Kasumi-1 (cell line): ENCODE measurements at regions not wholly inside any gene's neighbourhood (a gene's known extent, or its start where the extent isn't known, plus 50 kb on each side); places are given as distances from the start of the nearest gene placed in this dataset.
"Not testable (repeated sequence)": the region's sequence is repeated elsewhere in the genome, so short reads cannot be mapped to it uniquely, and the experiment has no call there.

ENCODE experiments used
- DNase-seq, 2 experiments: peaks; one replicate each; lab custom pipeline; 2025; lab: John Stamatoyannopoulos, UW

DNA sequence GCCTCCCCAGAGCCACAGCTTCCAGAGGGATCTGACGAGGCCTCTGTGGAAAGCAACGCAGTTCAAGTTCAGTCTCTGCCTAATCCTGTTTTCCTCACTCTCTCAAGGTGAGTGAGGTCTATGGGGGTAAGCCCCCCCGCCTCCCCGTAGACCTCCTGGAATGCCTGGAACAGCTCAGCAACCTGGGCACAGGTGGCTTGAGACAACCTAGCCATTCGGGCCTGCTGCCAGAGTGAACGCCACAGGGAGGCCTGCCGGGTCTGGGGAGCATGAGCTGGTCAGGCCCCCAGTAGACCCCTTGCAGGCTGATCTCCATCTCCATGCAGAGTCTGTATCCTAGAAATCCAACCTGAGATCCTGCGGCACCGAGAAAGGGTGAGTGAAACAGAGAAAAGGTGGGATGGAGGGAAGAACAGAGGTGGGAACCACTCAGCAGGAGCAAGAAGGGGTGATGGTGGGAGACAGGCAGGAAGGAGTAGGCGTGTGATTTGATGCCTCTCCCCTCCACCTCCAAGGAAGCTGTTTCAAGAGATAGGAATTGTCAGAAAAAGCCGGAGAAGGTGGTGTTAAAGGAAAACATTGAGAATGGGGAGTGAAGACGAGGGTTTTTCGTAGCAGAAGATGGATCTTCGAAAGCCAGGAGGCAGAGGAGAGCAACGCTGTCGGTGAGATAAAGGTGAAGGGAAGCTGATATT lies 123.1 kb upstream of the PRMT8 start:
- no peak for DNase-seq

DNA sequence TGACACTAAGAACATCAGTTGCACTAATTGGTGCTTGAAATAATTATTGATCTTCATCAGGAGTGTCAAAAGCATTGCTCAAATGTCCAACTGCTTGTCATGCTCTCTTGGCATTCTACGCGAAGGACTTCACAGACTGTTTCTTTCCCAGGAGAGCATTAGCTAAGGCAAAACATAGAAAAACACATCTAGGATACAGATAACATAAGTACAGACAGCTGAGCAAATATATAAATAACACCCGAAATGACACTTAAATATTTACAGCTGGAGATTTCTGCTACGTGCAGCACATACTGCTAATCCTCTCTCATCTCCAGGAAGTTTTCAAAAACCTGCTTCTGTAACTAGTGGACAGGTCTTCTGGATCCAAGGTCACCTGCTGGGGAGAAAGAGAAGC lies 120.0 kb upstream of the PRMT8 start:
- DNase-seq: no peak

DNA sequence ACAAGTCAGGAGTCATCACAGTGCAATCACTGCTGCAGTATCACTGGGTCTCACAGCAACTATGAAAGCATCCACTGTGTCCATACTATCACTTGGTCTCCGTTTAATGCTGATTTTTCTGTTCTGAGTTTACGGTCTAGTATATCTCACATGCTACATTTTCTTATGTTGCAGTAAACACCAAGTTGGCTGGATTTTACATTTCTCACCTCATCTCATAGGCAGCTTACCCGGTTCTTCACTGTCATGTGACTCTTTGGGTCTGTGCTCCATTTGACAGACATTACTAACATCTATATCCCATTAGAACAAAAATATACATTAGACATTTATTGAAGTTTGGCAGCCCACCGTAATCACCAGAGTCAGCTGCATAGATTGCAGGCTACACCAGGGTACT lies 115.7 kb upstream of the PRMT8 start:
- DNase-seq: no peak

DNA sequence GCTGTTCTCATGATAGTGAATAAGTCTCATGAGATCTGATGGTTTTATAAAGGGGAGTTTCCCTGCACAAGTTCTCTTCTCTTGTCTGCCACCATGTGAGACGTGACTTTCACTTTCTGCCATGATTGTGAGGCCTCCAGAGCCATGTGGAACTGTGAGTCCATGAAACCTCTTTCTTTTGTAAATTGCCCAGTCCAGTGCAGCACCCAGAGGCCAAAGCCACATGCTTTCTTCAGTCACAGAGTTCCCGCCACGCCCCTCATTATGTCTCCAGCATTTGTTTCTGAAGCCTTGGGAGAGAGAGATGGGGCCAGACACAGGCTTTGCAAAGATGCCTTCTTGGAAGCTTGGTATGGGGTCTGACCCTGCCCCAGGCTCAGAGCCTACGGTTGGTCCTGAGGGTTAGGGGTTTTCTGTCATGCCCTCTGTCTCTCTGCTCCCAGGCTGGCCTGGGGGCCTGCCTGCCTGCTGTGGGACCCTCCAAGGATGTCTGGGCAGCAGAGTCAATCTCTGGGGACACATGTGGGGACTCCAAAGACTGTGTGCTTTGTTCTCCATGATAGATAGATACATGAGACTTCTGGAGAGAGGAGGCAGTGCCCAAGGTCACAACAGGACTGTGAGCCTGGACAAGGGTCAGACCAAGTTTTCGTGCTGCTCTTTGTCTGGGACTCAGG lies 114.1 kb upstream of the PRMT8 start:
- DNase-seq: no peak

DNA sequence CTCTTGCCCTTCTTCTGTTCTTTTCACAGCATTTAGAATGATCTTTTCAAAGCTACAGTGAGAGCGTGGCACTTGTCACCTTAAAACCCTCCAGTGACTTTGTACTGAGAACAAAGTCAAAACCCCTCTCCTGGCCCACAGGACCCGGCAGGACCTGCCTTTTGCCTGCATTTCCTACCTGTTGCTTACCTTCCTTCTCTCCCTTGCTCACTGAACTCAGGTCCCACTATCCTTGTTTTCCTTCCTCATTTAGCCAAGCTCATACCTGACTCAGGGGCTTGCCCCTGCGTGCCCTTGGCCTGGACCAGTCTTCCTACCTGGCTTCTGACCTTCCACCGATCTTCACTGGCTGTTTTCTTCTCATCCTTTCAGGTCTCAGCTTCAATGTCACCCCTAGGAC lies 112.3 kb upstream of the PRMT8 start:
- DNase-seq: no peak

DNA sequence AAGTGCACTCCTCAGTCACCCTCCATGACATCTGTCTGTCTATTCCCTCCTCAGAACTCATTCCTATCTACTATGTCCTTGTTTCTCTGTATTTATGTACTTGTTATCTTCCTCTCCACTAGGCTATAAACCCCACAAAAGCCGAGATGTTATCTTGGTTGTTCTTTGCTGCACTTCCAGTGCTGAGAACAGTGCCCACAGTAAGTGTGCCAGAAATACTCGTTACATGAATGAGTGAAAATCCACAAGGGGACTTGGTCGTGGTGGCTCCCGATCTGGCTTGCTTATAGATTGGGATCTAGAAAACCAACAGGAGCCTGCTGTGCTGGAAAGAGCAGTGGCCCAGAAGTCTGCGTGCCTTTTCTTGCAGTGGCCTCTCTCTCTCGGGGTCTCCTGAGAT lies 111.9 kb upstream of the PRMT8 start:
- DNase-seq: no peak

DNA sequence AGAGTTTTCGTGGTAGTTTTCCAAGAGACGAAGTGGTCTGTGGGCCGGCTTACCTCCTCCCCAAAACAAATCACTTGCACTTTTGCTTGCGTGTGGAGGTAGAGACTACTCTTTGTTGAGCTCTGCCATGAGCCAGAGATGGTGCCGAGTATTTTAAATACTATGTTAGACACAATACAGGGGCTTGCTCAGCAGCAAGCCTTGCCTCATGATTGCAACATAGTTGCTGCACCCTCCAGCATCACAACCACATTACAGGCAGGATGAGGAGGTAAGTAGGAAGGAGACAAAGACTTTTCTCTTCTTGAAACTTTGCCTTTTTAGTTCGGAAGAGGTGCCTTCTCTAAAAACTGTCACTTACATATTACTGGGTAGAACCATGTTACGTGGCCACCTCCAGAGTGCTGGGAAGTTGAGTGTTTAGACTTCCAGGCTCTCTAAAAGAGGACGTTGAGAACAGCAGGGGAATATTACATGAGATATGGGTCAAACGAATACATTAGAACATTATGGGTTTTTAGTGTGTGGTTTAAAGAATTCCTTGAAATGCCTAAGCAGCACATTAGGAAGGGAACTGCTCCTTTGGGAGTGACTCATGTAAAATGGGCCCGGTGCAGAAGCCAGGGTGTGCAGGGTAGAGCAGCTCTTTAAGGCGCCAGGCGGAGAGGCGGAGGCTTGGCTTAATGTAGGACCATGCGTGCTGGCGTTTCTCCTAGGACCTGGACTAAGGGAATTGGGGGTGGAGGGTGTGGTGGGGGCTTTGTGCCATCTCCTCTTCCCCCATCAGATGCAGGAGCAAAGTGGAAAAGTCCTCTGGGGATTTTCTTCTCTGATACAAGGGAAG lies 110.6 kb upstream of the PRMT8 start:
- no peak for DNase-seq

DNA sequence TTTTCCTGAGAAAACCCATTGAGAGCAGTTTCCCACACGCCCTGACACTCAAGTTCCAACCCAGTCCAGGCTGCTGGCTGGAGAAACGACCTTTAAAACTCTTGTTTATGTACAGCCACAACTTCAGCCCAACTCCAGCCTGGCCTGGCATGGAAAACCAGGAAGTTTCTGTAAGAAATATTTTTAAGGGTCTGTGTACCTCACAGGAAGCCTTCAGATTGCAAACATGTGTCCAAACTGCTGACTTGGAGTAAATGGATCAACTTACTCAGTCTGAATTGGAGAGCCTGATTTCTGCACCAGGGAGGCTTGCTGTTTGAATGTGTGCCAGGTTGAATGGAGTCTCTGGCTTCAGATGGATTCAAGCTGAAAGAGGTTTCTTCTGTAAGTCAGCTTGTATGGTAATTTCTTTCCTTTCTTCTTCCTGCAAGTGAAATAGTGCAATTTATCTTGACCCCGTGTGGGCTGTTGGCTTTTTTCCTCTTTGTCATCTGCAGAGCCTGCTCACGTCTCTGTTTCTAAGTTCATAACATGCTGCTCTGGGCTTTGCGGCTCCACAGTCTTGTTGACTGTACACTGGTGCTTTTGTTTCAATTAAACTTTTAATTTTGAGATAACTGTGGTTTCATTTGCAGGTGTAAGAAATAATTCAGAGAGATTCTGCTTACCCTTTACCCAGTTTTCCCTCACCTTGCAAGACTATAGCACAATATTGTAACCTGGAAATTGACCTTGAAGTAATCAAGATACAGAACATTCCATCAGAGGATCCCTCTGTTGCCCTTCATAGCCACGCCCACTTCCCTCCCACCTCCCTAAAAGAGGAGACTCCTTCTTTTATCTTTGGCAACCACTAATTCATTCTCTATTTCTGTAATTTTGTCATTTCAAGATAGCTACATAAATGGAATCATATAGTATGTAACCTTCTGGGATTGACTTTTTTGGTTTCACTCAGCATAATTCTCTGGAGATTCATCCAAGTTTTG lies 109.7 kb upstream of the PRMT8 start:
- DNase-seq: no peak

DNA sequence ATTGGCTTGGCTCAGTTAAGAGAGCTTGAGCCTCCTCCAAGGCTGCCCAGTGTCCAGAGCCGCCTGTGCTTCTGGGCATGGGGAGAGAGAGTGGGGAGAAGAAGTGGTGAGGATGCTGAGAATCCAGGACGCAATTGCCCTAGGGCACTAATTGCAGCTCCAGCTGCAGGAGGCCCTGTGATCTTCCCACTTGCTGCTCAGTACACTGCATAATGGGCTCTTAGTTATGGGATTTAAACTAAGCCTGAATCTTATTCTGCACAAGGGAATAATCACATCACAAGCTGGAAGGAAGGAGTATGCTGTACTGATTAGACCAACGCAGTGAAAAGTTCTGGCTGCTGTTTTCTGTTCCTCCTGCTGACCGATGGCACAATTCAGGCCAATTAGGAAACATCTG lies 101.0 kb upstream of the PRMT8 start:
- no peak for DNase-seq

DNA sequence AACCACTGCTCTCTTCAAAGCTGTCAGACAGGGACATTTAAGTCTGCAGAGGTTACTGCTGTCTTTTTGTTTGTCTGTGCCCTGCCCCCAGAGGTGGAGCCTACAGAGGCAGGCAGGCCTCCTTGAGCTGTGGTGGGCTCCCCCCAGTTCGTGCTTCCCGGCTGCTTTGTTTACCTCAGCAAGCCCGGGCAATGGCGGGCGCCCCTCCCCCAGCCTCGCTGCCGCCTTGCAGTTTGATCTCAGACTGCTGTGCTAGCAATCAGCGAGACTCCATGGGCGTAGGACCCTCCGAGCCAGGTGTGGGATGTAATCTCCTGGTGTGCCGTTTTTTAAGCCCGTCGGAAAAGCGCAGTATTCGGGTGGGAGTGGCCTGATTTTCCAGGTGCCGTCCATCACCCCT lies 93.4 kb upstream of the PRMT8 start:
- not testable (repeated sequence) for DNase-seq

DNA sequence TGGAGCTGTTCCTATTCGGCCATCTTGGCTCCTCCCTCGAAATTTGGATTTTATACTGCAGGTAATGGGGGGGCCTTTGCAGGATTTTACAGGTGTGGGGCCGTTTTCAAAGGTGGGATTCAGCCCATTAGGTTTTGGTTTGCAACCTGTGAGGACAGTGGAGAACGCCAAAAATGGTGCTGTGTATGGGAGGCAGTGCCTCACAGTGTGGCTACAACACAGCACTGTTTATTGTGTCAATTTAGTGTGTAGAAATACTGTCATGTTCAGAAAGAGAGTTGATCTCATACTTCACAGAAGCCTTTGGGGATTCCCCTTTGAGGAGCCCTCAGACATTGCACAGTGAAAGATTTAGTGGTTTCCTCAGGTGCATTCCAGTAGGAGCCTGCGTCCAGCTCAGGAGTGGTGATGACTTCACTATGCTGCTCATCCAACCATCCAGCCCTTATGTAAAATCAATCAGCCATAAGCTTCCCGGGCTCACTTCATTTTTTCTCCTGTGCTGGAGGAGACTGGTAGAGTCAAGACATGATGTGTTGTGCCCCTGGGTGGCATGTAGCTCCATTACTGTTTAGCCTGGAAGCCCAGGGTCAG lies 92.7 kb upstream of the PRMT8 start:
- no peak for DNase-seq

DNA sequence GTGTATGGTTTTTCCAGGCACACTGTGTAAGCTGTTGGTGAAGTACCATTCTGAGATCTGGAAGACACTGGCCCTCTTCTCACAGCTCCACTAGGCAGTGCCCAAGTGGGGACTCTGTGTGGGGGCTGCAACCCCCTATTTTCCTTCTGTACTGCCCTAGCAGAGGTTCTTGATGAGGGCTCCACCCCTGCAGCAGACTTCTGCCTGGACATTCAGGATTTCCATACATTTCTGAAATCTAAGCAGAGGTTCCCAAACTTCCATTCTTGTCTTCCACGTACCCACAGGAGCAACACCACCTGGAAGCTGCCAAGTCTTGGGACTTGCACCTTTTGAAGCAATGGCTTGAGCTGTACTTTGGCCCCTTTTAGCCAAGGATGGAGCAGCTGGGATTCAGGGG lies 85.2 kb upstream of the PRMT8 start:
- no peak for DNase-seq

DNA sequence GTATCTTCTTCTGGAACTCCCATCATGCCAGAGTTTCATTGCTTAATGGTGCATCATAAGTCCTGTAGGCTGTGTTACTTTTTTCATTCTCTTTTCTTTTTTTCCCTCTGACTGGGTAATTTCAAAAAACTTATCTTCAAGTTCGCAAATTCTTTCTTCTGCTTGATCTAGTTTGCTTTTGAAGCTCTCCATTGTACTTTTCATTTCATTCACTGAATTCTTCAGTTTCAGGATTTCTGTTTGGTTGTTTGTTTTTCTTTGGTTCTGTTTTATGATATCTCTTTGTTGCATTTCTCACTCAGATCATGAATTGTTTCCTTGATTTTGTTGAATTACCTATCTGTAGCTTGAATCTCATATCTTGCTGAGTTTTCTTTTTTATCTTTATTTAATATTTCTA lies 83.3 kb upstream of the PRMT8 start:
- no peak for DNase-seq

DNA sequence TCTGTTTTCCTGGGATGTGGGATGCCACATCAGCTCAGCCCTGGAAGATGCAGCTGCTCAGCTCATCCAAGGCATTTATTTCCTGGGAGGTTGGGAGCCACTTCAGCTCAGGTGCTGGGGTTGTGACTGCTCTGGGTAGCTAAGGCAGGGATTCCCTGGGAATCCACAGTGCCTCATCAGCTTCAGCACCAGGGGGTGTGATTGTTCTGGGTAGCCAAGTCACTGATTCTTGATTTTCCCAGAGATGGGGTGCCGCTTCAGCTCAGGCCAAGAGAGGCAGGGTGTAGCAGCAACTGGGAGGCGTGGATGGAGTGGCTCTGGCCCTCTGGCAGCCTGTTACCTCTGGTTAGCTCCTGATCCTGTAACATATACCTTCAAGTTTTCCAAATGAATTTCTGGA lies 81.3 kb upstream of the PRMT8 start:
- DNase-seq: no peak

DNA sequence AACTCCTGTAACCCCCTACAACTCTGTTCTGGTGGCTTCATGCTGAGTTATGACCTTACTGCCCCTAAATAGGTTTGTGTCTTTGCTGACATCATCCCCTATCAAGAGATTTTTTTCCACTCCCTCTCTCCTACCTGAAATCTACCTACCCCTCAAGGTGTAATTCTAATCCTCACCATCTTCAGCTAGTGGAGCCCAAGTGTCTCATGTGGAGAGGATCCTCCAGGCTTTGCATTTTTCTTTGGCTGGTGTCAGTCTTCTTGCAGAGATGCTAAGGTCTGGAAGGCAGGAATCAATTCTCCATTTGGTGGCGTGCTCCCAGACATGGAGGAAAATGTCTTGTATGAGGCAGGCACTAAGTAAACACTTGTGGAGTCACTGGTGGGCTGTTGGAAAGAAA lies 74.8 kb upstream of the PRMT8 start:
- DNase-seq: no peak

DNA sequence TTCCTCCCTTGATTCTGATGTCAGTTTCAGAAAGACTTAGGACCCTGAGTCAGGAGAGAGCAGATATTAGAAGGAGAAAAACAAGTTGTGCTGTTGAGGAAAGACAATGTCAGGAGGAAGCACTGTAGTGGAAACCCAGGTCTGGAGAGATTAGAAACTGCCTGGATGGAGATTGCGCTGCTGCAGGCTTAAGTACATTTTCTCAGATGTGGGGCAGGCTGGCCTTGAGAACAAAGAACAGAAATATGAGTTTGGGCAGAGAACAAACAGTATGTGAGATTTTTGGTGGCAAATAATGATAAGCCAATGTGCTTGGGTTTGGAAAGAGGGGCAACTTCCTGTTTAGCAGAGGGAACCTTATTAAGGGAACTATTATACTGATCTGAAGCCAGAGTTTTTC lies 74.3 kb upstream of the PRMT8 start:
- no peak for DNase-seq

DNA sequence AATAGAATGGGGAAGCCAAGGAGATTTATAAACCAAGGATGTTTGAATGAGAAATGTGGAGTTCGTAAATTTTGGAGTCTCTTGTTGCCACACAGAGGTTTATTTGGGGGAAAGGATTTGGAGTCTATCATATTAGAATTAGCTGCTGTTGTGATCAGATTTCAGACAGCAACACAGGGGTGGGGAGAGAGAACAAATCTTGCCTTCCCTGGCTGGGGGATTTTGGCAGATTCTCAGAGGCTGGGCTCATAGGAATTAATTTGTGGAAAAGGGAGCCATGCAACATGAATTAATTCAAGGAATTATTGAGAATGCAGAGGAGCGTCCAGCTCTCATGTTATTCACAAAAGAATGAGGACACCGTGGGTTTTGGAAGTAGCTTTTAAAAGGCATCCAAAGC lies 73.9 kb upstream of the PRMT8 start:
- no peak for DNase-seq

DNA sequence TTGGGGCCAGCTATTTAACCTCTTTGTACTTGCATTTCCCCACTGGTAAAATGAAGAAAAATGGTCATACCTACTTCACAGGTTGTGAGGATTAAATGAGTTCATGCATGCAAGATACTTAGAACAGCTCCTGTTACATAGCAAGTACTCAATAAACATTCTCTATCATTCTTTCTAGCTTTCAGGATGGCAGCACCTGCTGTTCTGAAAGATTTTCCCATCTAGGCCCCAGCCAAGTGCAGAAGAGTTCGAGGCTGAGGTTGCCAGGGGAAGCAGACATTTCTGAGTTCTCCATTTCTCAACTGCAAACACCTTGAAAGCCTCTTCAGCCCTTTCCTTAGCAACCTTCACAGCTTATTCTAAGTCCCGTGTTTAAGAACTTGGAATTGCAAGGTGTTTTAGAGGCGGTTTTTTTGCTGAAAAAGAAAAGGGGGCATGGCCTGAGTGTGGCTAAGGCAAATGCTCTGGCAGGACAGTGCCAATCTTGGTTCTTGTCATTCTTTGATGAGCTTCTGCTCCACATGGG lies 73.0 kb upstream of the PRMT8 start:
- no peak for DNase-seq

DNA sequence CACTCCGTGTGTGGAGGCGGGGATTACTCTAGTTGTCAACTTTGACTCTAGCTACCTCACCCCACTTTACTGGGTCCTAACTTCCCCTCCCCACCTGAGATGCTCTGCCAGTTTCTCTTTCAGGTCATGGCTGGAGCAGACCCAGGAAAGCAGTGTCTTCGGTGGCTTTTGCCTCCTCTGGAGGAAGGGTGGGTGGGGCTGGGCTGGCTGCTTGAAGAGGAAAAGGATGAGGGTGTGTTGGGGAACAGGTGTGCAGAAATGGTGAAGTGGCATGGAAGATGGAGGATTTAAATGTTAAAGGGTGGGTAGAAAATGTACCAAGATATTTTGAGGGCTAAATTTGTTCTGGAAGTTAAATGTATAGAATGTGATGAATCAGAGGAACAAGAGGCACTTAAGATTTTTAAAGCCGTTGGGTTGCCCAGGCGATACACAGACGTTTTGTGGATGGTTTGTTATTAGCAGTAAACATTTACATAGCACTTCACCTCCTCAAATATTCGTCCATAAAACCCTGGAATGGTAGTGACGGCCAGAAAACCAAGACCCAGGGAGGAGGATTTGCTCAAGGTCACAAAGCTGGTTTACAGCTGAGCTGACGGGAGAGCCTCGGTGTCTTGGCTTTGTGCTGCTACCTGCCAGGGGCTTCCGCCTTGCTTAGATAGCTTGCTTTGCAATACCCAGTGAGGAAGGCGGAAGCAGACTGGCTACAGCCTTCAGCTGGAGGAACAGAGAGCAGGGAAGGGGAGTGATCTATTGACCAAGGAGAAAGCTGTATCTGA lies 72.2 kb upstream of the PRMT8 start:
- DNase-seq: no peak

DNA sequence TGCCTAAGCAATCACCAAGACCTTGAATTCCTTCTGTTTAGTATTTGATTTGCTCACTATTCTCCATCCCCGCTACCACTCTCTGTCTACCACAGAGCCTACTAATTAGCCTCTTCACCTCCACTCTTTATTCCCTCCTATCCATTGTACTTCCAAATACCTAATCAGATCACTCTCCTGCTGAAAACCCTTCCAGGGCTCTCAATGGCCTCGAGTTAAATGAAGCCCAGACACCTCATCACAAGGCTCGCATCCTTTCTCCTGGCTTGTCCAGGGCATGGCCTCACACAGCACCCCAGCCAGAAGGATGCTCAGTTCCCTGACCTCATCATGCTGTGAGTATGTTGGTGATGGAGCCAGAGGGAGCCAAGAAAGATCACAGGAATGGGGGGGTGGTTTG lies 71.4 kb upstream of the PRMT8 start:
- DNase-seq: no peak

DNA sequence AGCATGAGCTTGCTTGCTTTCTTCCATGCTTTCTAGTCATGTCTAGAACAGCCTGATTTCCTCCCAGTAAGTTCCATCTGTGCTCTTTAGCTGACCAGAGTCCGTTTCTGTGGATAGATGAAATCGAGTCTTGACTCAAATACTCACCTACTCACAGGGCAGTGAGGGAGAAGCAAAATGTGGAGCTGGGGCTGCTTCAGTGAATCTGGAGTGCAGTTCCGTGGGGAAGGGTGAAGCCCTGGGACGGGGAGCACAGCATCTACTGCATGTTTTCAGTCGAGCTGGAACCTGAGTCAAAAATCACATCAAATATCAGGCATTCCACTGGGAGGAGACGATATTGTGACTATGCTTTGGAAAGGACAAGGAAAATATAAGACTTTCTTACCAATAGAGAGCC lies 70.3 kb upstream of the PRMT8 start:
- DNase-seq: no peak
